ENCODE measurements at regions not wholly inside any gene's neighbourhood (a gene's known extent, or its start where the extent isn't known, plus 50 kb on each side); places are given as distances from the start of the nearest gene placed in this dataset.
A peak's percentile ranks its signal among the peaks of the same experiment; 100 is the strongest.

GRCh38 chr14:104370256-104370870, 209.2 kb upstream of the C14orf180 start:
- H3K4me1 ChIP-seq: no peaks in the 10 kb centered on the region
- 31% methylated on average over 18 of the region's 22 CpGs for WGBS (ENCODE audit: missing lambda C conversion rate)
- H3K27ac ChIP-seq: no peak overlapping the region
- no peak overlapping the region for H3K4me3 ChIP-seq
- H3K4me2 ChIP-seq: no peak overlapping the region
- DNase-seq (ENCODE audit: low read depth in 1 of 2, low spot score in 1 of 2): peak; percentile 46 to 49
- peak; percentile 75 to 87 for ATAC-seq
- ChIA-PET CTCF (interaction anchor here (0.7 to 1.6 kb wide), 8 partner anchors 9 to 373 kb away, joined by 3 to 6 read pairs (median 3); no protein-coding TSS in a partner anchor), POLR2A (no interaction called here)
- no peaks in the 10 kb centered on the region for H3K9me3 ChIP-seq
- peak; percentile 36; the same call in 2 of the 3 replicates for TF ChIP-seq SMC3 (IDR thresholded peaks at IDR 0.05)
- TF ChIP-seq FOSL2 (IDR thresholded peaks at IDR 0.05): no peak
- no peak for TF ChIP-seq FOSL2 (CRISPR knock-in tag; IDR thresholded peaks at IDR 0.05)
- TF ChIP-seq NPAS2 (CRISPR knock-in tag; IDR thresholded peaks at IDR 0.05; ENCODE audit: borderline replicate concordance): no peak
- TF ChIP-seq POLR2AphosphoS2 (conservative IDR thresholded peaks at IDR 0.05; ENCODE audit: low read length): no peak
- TF ChIP-seq, protein P1, sequence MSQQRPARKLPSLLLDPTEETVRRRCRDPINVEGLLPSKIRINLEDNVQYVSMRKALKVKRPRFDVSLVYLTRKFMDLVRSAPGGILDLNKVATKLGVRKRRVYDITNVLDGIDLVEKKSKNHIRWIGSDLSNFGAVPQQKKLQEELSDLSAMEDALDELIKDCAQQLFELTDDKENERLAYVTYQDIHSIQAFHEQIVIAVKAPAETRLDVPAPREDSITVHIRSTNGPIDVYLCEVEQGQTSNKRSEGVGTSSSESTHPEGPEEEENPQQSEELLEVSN (IDR thresholded peaks at IDR 0.05; ENCODE audit: borderline replicate concordance, low read depth): no peak
- no peak for TF ChIP-seq CHD4 (IDR thresholded peaks at IDR 0.05; ENCODE audit: borderline replicate concordance)
- TF ChIP-seq, protein P2, sequence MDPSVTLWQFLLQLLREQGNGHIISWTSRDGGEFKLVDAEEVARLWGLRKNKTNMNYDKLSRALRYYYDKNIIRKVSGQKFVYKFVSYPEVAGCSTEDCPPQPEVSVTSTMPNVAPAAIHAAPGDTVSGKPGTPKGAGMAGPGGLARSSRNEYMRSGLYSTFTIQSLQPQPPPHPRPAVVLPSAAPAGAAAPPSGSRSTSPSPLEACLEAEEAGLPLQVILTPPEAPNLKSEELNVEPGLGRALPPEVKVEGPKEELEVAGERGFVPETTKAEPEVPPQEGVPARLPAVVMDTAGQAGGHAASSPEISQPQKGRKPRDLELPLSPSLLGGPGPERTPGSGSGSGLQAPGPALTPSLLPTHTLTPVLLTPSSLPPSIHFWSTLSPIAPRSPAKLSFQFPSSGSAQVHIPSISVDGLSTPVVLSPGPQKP (IDR thresholded peaks at IDR 0.05; ENCODE audit: low read depth, low read length): no peak
- TF ChIP-seq RAD21 (conservative IDR thresholded peaks at IDR 0.05 in 1 of 2, IDR thresholded peaks at IDR 0.05 in 1 of 2): peak; percentile 36 to 55; a peak in 3 of 5 replicates
- no peak for TF ChIP-seq HDAC2 (IDR thresholded peaks at IDR 0.05)
- TF ChIP-seq, protein P3, sequence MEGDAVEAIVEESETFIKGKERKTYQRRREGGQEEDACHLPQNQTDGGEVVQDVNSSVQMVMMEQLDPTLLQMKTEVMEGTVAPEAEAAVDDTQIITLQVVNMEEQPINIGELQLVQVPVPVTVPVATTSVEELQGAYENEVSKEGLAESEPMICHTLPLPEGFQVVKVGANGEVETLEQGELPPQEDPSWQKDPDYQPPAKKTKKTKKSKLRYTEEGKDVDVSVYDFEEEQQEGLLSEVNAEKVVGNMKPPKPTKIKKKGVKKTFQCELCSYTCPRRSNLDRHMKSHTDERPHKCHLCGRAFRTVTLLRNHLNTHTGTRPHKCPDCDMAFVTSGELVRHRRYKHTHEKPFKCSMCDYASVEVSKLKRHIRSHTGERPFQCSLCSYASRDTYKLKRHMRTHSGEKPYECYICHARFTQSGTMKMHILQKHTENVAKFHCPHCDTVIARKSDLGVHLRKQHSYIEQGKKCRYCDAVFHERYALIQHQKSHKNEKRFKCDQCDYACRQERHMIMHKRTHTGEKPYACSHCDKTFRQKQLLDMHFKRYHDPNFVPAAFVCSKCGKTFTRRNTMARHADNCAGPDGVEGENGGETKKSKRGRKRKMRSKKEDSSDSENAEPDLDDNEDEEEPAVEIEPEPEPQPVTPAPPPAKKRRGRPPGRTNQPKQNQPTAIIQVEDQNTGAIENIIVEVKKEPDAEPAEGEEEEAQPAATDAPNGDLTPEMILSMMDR (IDR thresholded peaks at IDR 0.05): peak; percentile 35; the same call in 2 of the 3 replicates
- no peak for TF ChIP-seq CEBPB (IDR thresholded peaks at IDR 0.05)
- TF ChIP-seq ZSCAN20 (CRISPR knock-in tag; IDR thresholded peaks at IDR 0.05): no peak
- TF ChIP-seq FOXS1 (CRISPR knock-in tag; IDR thresholded peaks at IDR 0.05): no peak
- TF ChIP-seq EHMT2 (IDR thresholded peaks at IDR 0.05; ENCODE audit: low read depth): no peak
- no peak for TF ChIP-seq POLR2A (IDR thresholded peaks at IDR 0.05; ENCODE audit: low read length)
- TF ChIP-seq MAFK (IDR thresholded peaks at IDR 0.05; ENCODE audit: partially characterized antibody): no peak
- no peak for TF ChIP-seq EHF (CRISPR knock-in tag; IDR thresholded peaks at IDR 0.05)
- no peak for TF ChIP-seq KDM5A (IDR thresholded peaks at IDR 0.05)
- TF ChIP-seq JUN (IDR thresholded peaks at IDR 0.05): no peak
- TF ChIP-seq HOXA7 (CRISPR knock-in tag; IDR thresholded peaks at IDR 0.05): no peak
- no peak for FAIRE-seq

- ATAC-seq (no peak), FAIRE-seq (no peak)
- 62% methylated on average over 14 of the region's 15 CpGs for WGBS (ENCODE audit: missing lambda C conversion rate)
These were observed 208.5 kb upstream of the C14orf180 start for GRCh38 chr14:104371031-104371430.

More at GRCh38 chr14:104371031-104371430, 208.5 kb upstream of the C14orf180 start:
- Histone ChIP-seq H3K27ac (no peak overlapping the region), H3K4me2 (no peak overlapping the region), H3K9me3 (no peaks in the 10 kb centered on the region), H3K4me1 (no peaks in the 10 kb centered on the region), H3K4me3 (no peak overlapping the region)
- TF ChIP-seq TFCP2L1 (CRISPR knock-in tag; IDR thresholded peaks at IDR 0.05) (no peak), SMC3 (IDR thresholded peaks at IDR 0.05) (no peak), HDAC2 (IDR thresholded peaks at IDR 0.05) (no peak), CBX2 (IDR thresholded peaks at IDR 0.05; ENCODE audit: borderline replicate concordance, low read depth) (no peak), HOXA7 (CRISPR knock-in tag; IDR thresholded peaks at IDR 0.05) (no peak), EP300 (IDR thresholded peaks at IDR 0.05) (no peak), ZNF302 (CRISPR knock-in tag; IDR thresholded peaks at IDR 0.05) (no peak), PHF8 (IDR thresholded peaks at IDR 0.05; ENCODE audit: borderline replicate concordance, low read depth) (no peak), HOXB5 (CRISPR knock-in tag; IDR thresholded peaks at IDR 0.05) (no peak), ZFP36 (IDR thresholded peaks at IDR 0.05; ENCODE audit: borderline replicate concordance, partially characterized antibody) (no peak), RAD21 (conservative IDR thresholded peaks at IDR 0.05 in 1 of 2, IDR thresholded peaks at IDR 0.05 in 1 of 2) (no peak), HOXB13 (CRISPR knock-in tag; IDR thresholded peaks at IDR 0.05; ENCODE audit: low read depth) (no peak), MYC (IDR thresholded peaks at IDR 0.05; ENCODE audit: borderline replicate concordance, low read length) (no peak), RARB (CRISPR knock-in tag; IDR thresholded peaks at IDR 0.05) (no peak)
- TF ChIP-seq, protein P4, sequence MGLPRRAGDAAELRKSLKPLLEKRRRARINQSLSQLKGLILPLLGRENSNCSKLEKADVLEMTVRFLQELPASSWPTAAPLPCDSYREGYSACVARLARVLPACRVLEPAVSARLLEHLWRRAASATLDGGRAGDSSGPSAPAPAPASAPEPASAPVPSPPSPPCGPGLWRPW (IDR thresholded peaks at IDR 0.05): no peak
- TF ChIP-seq, protein P2 (IDR thresholded peaks at IDR 0.05; ENCODE audit: low read depth, low read length): no peak
- TF ChIP-seq, protein P5, sequence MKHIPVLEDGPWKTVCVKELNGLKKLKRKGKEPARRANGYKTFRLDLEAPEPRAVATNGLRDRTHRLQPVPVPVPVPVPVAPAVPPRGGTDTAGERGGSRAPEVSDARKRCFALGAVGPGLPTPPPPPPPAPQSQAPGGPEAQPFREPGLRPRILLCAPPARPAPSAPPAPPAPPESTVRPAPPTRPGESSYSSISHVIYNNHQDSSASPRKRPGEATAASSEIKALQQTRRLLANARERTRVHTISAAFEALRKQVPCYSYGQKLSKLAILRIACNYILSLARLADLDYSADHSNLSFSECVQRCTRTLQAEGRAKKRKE (CRISPR knock-in tag; IDR thresholded peaks at IDR 0.05; ENCODE audit: low read depth): no peak
- ChIA-PET POLR2A (no interaction called here), CTCF (interaction anchor here (0.7 kb wide), 1 partner anchor 12 kb away, joined by 3 read pairs; no protein-coding TSS in a partner anchor)
- DNase-seq (ENCODE audit: low read depth in 1 of 2, low spot score in 1 of 2): no peak

All from A549 (cell line).